GM19324 (cell line): ENCODE measurements at regions not wholly inside any gene's neighbourhood (a gene's known extent, or its start where the extent isn't known, plus 50 kb on each side); places are given as distances from the start of the nearest gene placed in this dataset.
"Not testable (repeated sequence)": the region's sequence is repeated elsewhere in the genome, so short reads cannot be mapped to it uniquely, and the experiment has no call there.

Experiments used
- ATAC-seq: cut with Tn5 transposase; IDR thresholded peaks from one replicate; pipeline ENCODE4 v1.9.1; 2021; ENCODE audit warnings: mild to moderate bottlenecking, moderate library complexity; ENCODE audit not compliant: unreplicated experiment, low FRiP score

DNA sequence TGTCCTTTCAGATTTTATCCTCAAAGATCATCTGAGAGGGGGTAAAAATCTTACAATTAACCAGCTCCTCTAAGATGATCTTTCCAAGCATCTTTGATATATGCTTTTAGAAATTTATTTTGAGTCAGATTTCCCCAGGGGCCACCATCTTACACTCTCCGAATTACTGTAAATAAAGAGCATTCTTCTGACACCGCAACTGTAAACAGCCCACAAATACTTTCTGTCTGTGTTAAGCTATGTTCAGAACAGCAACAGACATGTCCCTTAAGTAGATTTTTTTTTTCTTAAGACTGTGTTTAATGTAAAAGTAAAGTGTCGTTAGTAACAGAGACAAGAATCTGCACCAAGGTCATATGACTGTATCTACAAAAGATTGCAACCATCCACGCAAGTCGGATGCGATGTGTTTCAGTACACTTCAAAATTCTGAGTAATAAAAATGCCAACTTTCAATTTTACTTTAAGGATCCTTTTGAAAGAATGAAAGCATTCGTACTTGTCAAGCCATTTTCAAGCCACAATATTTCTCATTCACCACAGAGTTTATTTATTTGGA, 159.0 kb upstream of the KCNH8 start:
- no peak for ATAC-seq

DNA sequence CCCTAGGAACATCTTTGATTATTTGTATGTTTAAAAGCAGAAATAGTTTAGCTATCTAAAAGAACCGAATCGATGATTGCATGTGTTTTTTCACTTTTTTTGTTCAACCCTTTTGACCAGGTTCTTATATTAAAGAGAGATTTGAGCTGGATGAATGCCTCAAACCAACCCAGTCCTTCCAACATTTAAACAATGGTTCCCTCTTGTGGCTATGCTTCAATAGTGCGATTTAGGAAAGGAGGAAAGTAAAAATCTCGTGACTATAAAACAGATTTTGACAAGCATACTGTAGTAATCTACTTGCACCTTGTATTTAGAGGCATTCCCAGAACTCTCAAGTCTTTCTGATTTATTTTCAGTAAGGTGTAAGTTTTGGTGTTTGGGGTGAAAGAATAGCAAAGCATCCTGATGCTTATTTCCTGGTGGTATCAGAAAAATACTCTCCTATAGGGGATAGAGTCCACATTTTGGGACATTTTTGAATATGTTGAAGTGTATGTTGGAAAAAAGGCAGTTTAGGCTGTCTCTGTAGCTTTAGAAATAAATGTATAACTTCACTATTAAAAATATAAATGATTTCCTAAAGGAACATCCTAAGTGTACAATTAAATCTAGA, 159.6 kb upstream of the KCNH8 start:
- no peak for ATAC-seq

DNA sequence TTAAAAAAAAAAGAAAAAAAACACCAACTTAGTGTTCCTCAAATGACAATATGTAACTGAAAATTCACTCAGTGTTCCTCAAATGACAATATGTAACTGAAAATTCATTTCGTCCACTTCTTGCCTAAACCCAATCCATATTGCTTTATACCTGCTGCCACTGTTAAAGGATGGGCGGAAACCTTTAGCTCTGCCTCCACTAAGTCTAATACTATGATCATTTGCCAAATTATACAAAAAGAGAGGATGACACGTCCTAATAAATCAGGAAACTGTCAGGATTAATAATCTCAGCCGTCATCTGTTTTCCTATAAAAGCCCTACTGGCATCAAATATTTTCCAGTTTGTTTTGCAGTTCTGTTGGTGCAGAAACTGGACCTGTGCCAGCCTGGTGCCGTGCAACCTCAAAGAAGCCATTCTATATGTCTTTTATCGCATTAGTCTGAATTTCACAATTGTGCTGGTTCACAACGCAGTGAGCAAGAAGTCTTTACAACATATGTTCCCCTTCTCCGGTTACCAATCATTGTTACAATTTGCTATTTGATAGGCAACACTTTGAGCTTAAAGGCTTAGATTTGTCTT, 160.4 kb upstream of the KCNH8 start:
- no peak for ATAC-seq

DNA sequence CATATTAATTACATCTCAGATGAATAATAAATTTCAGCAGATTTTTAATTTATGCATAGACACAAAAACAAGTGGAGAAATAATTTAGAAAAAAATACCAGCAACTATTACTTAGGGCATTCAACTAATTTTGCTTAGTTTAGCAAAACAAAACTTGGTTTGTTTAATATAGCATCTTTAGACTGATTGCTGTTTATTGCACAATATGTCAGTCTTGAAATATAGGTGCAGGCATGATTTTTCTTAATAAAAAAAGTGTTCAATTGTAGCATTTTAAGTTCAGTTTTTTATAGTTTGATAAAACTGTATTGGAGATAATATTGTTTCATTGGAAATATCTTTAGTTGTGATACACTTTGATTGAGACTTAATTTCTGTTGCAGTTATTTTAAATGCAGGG, 161.2 kb upstream of the KCNH8 start:
- ATAC-seq, result no peak

DNA sequence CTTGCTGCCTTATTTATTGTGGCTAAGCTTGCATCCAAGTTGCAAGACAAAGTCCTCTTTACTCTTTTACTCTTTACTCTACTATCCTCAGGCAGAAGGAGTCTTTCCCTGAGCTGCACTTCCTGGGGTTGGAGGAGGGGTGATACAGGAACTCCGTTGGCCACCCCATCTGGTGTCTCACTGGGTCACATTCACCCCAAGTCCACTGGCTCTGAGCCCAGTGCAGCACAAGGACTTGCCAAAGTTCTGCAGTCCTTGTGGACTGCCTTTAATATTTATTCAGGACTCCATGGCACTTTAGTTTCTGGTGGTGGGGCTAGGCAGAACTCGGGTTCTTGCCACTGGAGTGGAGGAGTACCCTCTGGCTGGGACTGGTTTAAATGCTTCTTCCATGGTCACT, 165.4 kb upstream of the KCNH8 start:
- ATAC-seq, result no peak

DNA sequence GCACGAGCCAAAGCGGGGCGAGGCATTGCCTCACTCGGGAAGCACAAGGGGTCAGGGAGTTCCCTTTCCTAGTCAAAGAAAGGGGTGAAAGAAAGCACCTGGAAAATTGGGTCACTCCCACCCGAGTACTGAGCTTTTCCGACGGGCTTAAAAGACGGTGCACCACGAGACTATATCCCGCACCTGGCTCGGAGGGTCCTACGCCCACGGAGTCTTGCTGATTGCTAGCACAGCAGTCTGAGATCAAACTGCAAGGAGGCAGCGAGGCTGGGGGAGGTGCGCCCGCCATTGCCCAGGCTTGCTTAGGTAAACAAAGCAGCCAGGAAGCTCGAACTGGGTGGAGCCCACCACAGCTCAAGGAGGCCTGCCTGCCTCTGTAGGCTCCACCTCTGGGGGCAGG, 172.2 kb upstream of the KCNH8 start:
- not testable (repeated sequence) for ATAC-seq

DNA sequence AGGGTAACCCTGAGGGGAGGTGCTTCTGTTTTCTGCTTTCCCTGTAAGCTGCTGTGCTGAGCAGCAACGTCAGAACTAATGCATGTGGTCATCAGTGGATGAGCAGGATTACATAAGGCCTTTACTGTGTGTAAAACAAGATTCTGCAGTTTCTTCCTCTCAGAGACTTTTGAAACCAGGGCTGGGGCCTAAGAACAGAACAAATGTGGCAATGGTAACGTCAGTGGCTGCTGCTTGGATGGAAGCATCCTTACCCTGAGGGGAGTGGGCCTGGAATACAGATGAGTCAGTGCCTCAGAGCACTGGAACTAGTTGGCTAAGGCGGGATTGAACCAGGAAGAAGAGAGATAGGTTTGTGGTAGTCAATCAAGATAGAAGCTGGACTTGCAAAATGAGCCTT, 180.2 kb upstream of the KCNH8 start:
- no peak for ATAC-seq

DNA sequence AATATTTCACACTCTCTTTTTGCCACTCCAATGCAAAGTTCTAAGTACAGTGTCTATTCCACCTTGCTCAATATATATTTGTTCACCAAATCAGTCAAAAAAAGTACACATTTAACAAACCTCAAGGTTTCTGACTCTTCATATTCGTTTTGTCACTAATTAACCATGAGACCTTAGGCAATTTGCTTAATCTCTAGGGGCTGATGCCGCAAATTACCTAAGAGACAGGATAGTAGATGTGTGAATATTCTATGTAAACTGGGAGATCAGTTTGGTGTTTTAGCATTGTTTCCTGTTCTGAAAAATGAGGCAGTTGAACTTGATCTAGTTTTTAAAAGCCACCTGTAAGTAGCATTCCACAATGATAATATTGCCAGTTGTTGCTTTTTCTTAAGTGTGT, 182.5 kb upstream of the KCNH8 start:
- ATAC-seq, result no peak

DNA sequence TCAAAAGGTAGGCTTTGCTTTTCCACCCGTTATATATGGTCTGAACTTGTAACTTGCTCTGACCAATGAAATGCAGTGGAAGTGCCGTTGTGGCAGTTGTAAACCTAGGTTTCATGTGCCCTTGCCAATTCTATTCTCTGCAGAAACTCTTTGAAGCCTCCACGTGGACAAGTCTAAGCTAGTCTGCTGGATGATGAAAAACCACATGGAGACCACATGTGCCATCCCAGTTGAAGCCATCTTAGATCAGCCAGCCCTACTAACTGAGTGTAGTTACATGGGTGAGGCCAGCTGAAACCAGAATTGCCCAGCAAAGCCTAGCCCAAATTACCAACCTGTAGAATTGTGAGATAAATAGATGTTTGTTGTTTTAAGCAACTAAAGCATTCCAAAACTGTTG, 183.7 kb upstream of the KCNH8 start:
- ATAC-seq, result no peak

DNA sequence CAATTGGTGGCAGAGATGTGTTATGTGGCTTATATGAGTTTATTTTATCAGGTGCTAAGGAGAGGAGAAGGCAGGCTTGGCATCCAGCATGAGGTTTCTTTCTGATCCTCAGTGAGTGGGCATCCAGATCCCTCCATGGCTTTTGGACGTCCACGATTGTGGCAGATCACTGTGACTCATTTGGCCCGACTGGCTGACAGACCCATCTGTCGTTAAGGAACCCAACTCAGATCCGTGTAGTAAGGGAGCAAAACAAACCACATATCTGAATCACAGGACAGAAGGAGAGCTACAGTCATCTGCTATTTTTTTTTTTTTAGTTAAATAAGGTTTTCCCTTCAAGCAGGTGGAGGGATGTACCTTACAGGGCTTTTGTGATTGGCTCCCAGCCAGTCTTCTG, 197.0 kb upstream of the KCNH8 start:
- ATAC-seq, result no peak

DNA sequence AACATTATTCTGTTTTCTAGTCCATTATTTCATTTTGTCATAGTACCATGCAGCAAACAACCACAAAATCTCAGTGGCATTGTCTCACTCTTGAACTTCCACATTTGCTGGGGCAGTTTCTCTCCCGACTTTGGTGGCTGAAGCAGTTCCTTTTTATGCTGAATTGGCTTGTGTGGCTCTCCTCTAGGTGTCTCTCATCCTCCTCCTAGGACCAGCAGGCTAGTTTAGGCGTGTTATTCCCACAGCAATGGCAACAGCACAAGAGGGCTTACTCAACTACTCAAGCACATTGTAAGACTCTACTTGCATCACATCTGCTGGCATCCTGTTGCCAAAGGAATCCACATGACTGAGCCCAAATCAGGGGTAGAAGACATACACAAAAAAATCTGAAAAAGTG, 201.8 kb upstream of the KCNH8 start:
- ATAC-seq, result no peak

DNA sequence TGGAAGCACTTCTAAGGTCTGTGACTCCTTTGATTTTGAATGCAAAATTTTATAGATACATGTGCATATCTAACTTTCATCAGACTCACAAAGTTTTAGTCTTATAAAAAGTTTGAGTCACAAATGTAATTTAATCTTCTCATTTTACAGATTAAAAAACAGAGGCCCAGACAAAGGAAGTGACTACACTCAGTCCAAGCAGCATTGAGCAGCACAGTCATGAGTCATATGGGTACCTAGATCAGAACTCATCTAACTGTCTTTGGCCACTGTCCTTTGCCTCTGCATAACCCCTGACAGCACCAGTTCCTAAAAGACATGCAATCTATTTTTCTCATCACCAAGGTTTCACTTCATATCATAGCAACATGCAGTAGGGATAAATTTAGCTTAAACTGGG, 210.7 kb upstream of the KCNH8 start:
- ATAC-seq, result no peak

DNA sequence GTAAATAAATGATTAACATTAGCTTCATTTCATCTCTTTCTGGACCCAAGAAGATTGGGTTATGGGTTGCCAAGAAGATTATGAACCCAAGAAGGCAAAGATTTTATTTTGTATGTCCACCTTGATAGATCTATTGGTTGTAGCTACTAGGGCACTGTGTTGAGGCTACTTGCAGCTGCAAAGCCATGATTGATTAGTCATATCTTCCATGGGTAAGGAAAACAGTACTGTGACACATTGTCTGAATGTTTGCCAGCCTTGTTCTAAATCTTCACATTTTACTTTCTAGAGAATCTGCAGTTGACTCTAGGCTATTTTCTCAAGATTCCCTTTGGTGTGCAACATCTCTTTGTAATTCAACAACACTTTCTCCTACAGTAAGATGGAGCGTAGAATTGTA, 229.2 kb upstream of the KCNH8 start:
- no peak for ATAC-seq

DNA sequence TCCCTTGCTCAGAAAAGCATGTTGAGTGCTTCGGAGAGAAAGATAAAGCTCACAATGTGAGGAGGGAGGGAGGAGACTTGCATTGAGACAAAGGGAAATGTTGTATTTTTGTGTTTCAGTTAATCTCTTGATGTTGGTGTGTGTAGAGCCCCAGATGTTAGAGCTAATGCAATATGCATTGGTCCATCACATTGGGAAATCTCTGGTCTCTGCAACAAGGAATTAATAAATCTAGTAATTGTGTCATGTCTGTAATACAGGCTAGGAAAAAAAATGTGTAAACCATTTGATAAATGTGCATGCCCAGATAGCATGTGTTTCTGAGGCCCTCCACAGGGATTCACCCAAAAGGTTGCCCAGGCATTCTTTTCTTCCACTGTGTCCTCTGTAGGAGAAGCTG, 230.4 kb upstream of the KCNH8 start:
- no peak for ATAC-seq

DNA sequence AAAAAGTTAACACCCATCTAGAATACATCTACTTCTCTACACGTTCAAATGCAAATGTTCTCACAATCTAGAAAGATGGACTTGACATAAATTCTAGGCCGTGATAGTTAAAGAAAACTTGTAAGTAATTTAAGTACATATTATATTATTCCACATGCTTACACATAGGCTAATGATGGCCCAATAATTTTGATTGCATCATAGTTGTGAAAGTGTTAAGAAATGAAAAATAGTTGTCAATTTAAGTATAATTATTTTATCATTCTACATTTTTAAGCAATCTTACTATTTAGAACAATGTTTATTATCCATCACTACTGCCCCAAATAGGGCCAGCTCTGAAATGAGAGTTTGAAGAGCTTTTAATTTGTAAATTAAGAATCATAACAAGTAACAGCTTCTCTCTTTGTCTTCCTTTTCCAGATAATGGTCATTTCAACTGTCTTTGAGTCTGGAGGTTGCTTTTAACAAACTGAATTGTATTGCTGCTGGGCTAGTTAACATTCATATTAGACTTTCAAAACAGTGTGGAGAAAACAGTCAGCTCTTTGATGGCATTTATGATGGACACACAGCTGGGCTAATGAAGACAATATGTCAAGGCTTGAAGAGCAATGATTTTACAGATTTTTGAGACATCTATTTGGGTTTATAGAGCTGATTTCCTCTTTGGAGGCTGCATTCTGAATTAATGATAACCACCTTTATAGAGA, 246.1 kb upstream of the KCNH8 start:
- ATAC-seq, result no peak

DNA sequence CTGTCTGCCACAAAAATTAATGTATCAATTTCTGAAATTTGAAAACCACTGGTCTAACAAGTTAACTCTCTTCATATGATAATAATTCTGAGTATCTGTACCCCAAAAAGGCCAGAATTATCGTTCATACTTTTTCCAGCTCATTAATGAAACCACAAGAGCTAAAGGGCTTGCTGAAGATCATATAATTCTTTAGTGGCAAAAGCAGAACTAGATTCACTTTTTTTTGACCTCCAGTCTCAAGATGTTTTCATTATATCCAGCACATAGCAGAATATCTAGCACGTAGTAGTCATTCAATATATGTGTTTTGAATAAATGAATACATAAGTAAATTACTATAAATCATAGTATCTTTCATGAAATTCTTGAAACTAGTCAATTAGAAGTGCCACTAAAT, 246.7 kb upstream of the KCNH8 start:
- no peak for ATAC-seq

DNA sequence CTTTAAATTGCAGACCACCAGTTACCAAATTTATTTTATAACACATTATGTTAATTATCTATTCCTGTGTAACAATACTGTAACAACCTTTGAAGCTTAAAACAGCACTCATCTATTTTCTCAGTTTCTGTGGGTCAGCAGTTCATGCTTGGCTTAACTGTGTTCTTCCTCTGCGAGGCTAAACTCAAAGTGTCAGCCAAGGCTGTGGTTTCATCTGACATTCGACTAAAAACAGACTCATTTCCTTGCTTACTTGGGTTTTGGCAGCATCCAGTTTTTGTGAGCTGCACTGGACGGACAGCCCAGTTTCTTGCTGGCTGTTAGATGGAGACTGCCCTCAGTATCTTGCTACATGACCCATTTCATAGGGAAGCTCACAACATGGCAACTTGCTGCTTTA, 247.3 kb upstream of the KCNH8 start:
- ATAC-seq, result no peak

DNA sequence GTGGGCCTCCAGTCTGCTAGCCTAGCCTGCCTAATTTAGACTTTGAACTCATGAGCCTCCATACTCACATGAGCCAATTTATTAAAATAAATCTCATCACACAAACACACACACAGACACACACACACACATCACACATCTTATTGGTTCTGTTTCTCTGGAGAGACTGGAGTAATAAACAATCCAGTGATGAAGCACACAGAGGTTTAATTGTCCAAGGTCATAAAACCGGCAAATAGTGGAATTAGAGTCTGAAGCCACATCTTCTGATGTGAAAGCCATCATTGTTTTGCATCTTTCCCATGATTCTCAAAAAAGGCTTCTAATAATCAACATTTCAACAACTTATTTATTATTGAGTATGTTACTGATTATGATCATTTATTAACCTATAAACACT, 249.4 kb upstream of the KCNH8 start:
- ATAC-seq, result no peak

DNA sequence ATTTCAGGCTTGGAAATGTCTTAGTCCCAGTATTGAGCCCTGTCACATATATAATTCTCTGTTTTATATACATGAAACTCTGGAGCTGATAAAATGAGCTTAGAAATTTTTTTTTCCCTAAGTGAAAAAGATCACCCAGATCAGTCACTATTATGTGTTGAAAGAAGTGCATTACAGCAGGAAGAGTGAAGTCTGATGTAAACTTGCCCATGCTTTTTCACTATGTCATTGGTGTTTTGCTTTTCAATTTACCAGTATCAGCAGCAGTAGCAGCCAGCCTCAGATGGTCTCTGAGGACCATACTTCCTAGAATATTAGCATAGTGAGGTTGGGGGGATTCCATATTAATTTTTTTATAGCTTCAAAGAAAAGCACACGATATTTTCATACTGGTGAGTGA, 255.6 kb upstream of the KCNH8 start:
- no peak for ATAC-seq

DNA sequence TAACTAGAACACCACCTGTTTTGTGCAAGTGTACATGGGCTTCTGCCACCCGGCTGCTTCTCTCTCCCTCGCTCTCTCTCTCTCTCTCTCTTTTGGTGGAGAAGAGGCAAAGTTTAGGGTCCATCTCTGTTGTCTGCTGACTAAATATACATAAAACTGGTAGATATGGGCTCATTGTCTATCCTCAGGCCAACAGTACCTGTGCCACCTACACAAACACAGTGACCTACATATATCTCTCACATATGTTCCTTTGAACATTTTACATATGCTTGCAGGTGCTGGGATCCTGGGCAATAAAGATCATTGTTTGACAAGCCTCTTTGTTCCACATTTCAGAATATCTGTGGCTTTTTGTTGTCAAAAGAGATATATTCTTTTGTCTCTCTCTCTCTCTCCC, 256.3 kb upstream of the KCNH8 start:
- ATAC-seq, result no peak

DNA sequence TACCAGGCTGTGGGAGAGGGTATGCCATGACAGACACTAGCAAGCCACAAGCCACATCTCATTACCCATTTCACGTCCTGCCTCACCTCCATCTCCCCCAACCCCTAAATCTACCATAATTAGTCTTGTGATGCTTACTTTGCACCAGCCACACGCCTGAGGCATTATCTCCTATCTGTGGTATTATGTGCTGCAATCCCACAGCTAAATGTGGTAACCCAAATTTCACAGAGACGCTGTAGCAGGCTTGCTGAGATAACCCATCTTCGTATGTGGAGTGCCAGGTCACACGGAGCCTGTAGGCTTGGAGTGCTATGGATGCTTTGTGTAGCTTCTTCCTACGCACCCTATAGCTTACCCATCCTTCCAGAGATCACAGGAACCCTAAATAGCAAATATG, 256.7 kb upstream of the KCNH8 start:
- no peak for ATAC-seq

DNA sequence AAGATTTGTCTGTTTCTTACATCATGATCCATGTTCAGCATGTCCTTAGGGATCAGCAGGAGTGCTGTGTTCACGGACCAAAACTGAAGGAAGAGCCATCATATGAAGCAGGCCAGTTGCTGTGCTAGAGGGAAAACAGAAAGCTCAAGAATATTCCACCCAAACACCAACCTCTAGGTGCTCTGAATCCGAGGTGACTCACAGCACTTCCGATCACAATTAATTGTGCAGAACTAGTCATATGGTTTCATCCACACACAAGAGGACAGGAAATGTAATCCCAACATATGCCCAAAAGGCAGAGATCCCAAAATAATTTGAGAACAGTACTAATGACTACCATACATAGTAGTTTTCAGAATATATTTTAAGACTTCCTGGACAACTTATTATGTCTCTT, 257.9 kb upstream of the KCNH8 start:
- no peak for ATAC-seq
